ENCODE measurements at regions not wholly inside any gene's neighbourhood (a gene's known extent, or its start where the extent isn't known, plus 50 kb on each side); places are given as distances from the start of the nearest gene placed in this dataset.

- DNase-seq (ENCODE audit: low spot score in 2 of 2) (no peak), ATAC-seq (ENCODE audit: low read depth) (no peak)
- peaks cover 15% of the 10 kb centered on the region for H3K27me3 Mint-ChIP-seq
- H3K27ac Mint-ChIP-seq = no peak overlapping the region
- peaks cover 3% of the 10 kb centered on the region for H3K4me1 Mint-ChIP-seq
- H3K36me3 Mint-ChIP-seq = no peaks in the 10 kb centered on the region
- peaks cover 1% of the 10 kb centered on the region for H3K9me3 Mint-ChIP-seq
- no peak overlapping the region for H3K4me3 Mint-ChIP-seq
Measured at GRCh38 chr6:40323881-40324634, 263.1 kb downstream of the LRFN2 start.

DNA sequence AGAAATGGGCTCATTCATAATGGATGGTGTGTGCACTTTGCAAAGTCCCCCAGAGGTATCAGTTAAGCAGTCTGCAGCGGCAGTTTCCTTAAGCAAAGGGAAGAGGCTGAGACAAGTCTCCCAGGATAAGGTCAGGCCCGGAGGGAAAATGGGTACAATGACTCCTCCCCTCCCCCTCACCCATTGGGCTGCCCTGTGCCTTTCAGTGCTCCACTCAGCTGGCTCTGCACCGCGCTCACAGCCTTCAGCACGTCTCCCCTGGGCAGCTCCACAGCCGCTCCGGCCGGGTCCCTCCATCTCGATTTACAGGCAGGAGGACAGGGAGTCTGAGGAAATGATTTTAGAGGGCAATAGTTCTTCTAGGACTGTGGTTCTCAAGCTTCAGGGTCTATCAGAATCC is 264.8 kb downstream of the LRFN2 start:
- DNase-seq (ENCODE audit: low spot score in 2 of 2) (no peak), ATAC-seq (ENCODE audit: low read depth) (no peak)
- no peaks in the 10 kb centered on the region for H3K36me3 Mint-ChIP-seq
- peaks cover 9% of the 10 kb centered on the region for H3K27me3 Mint-ChIP-seq
- no peak overlapping the region for H3K27ac Mint-ChIP-seq
- H3K4me3 Mint-ChIP-seq = no peak overlapping the region
- H3K9me3 Mint-ChIP-seq = peaks cover 5% of the 10 kb centered on the region
- H3K4me1 Mint-ChIP-seq = no peaks in the 10 kb centered on the region

GRCh38 chr6:40321616-40322015 is 265.5 kb downstream of the LRFN2 start:
- Mint-ChIP-seq H3K4me1 (no peaks in the 10 kb centered on the region), H3K27ac (no peak overlapping the region), H3K36me3 (no peaks in the 10 kb centered on the region), H3K4me3 (no peak overlapping the region), H3K9me3 (peaks cover 5% of the 10 kb centered on the region), H3K27me3 (peaks cover 9% of the 10 kb centered on the region)
- DNase-seq (ENCODE audit: low spot score in 2 of 2) (no peak), ATAC-seq (ENCODE audit: low read depth) (no peak)

- DNase-seq (ENCODE audit: low spot score in 2 of 2) = no peak
- peaks cover 5% of the 10 kb centered on the region for H3K9me3 Mint-ChIP-seq
- H3K4me1 Mint-ChIP-seq = no peaks in the 10 kb centered on the region
- no peak for ATAC-seq (ENCODE audit: low read depth)
- H3K36me3 Mint-ChIP-seq = no peaks in the 10 kb centered on the region
- peaks cover 12% of the 10 kb centered on the region for H3K27me3 Mint-ChIP-seq
- no peak overlapping the region for H3K27ac Mint-ChIP-seq
- no peak overlapping the region for H3K4me3 Mint-ChIP-seq
Measured at GRCh38 chr6:40320947-40321346, 266.2 kb downstream of the LRFN2 start.

- Mint-ChIP-seq H3K27ac (no peak overlapping the region), H3K4me1 (no peaks in the 10 kb centered on the region), H3K4me3 (no peak overlapping the region), H3K36me3 (no peaks in the 10 kb centered on the region), H3K9me3 (peaks cover 5% of the 10 kb centered on the region), H3K27me3 (peaks cover 10% of the 10 kb centered on the region)
- DNase-seq (ENCODE audit: low spot score in 2 of 2) (no peak), ATAC-seq (ENCODE audit: low read depth) (no peak)
Measured at GRCh38 chr6:40320441-40320840, 266.7 kb downstream of the LRFN2 start.

GRCh38 chr6:40319124-40319523 is 268.0 kb downstream of the LRFN2 start:
- no peak for DNase-seq (ENCODE audit: low spot score in 2 of 2)
- H3K27me3 Mint-ChIP-seq = peaks cover 6% of the 10 kb centered on the region
- H3K9me3 Mint-ChIP-seq = peaks cover 5% of the 10 kb centered on the region
- ATAC-seq (ENCODE audit: low read depth) = no peak
- H3K27ac Mint-ChIP-seq = no peak overlapping the region
- no peaks in the 10 kb centered on the region for H3K36me3 Mint-ChIP-seq
- H3K4me1 Mint-ChIP-seq = no peaks in the 10 kb centered on the region
- H3K4me3 Mint-ChIP-seq = no peak overlapping the region

- H3K4me1 Mint-ChIP-seq = no peaks in the 10 kb centered on the region
- no peaks in the 10 kb centered on the region for H3K36me3 Mint-ChIP-seq
- DNase-seq (ENCODE audit: low spot score in 2 of 2) = no peak
- no peak overlapping the region for H3K27ac Mint-ChIP-seq
- peaks cover 5% of the 10 kb centered on the region for H3K27me3 Mint-ChIP-seq
- no peak for ATAC-seq (ENCODE audit: low read depth)
- H3K9me3 Mint-ChIP-seq = peaks cover 5% of the 10 kb centered on the region
- no peak overlapping the region for H3K4me3 Mint-ChIP-seq
Measured at GRCh38 chr6:40315060-40315459, 272.1 kb downstream of the LRFN2 start.

DNA sequence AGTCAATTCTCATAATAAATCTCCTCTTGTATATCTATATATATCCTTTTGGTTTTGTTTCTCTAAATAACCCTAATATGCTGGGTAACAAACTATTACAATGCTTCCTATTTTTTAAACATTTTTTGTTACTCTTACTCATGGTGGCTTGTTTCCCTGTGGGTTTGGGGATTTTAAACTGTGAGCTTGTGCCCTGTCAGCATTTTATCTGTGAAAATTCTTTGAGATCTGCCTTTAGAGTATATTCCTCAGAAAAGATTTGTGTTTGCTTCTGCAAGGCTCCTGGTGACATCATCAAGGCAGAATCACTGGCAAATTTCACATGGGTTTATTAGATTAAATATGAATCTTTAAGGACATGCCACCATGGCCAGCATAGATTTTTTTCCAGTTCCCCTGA is 273.6 kb downstream of the LRFN2 start:
- DNase-seq (ENCODE audit: low spot score in 2 of 2) = no peak
- Mint-ChIP-seq H3K27me3 (peaks cover 8% of the 10 kb centered on the region), H3K4me3 (no peak overlapping the region), H3K27ac (no peak overlapping the region), H3K4me1 (peaks cover 2% of the 10 kb centered on the region), H3K36me3 (no peaks in the 10 kb centered on the region), H3K9me3 (peaks cover under 1% of the 10 kb centered on the region)
- ATAC-seq (ENCODE audit: low read depth) = no peak

- Mint-ChIP-seq H3K27me3 (peaks cover 9% of the 10 kb centered on the region), H3K36me3 (no peaks in the 10 kb centered on the region), H3K27ac (no peak overlapping the region), H3K4me3 (no peak overlapping the region), H3K9me3 (no peaks in the 10 kb centered on the region), H3K4me1 (peaks cover 2% of the 10 kb centered on the region)
- DNase-seq (ENCODE audit: low spot score in 2 of 2) (no peak), ATAC-seq (ENCODE audit: low read depth) (no peak)
Measured at GRCh38 chr6:40312213-40313015, 274.8 kb downstream of the LRFN2 start.

DNA sequence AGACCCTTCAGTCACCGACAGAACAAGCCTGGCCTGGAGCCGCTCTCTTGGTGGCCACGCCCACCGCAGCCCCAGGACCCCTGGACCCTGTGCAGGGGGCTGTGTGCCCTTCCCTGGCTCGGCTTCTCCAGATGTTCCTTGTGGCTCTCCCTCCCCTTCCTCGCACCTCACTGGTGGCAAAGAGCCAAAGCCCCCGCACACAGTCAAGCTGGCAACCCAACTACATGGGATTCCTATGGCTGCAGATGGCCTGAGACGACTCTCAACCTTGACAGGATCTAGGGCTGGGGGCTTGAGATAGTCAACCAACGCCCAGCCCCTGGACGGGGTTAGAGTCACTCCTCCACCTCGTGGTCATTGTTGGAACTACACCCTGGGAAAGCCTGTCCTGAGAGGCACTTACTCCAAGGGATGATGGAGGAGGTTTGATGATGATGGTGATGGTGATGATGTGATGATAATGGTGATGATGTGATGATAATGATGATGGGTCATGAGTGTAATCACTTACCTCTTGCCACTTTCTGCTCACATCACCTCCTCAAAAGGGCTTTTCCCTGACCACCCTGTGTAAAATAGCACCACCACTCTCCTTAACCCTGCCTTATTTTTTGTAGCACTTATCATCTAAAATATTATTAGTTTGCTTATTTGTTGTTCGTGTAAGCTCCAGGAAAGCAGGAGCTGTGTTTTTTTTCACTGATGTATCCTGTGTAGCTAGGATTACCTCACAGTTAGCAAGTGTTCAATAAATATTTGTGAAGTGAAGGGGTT is 278.4 kb downstream of the LRFN2 start:
- peaks cover 15% of the 10 kb centered on the region for H3K27me3 Mint-ChIP-seq
- H3K27ac Mint-ChIP-seq = no peak overlapping the region
- peak; percentile 39 for ATAC-seq (ENCODE audit: low read depth)

GRCh38 chr6:40307712-40308111 is 279.5 kb downstream of the LRFN2 start:
- peaks cover 4% of the 10 kb centered on the region for H3K9me3 Mint-ChIP-seq
- peaks cover 2% of the 10 kb centered on the region for H3K4me1 Mint-ChIP-seq
- ATAC-seq (ENCODE audit: low read depth) (no peak), DNase-seq (ENCODE audit: low spot score in 2 of 2) (no peak)
- no peaks in the 10 kb centered on the region for H3K36me3 Mint-ChIP-seq
- no peak overlapping the region for H3K4me3 Mint-ChIP-seq
- peaks cover 15% of the 10 kb centered on the region for H3K27me3 Mint-ChIP-seq
- no peak overlapping the region for H3K27ac Mint-ChIP-seq

More for the DNA sequence above, 278.4 kb downstream of the LRFN2 start:
- Mint-ChIP-seq H3K4me1 (peaks cover 2% of the 10 kb centered on the region), H3K4me3 (no peak overlapping the region), H3K36me3 (no peaks in the 10 kb centered on the region), H3K9me3 (peaks cover 4% of the 10 kb centered on the region)
- peak; percentile 53 to 82 for DNase-seq (ENCODE audit: low spot score in 2 of 2)

DNA sequence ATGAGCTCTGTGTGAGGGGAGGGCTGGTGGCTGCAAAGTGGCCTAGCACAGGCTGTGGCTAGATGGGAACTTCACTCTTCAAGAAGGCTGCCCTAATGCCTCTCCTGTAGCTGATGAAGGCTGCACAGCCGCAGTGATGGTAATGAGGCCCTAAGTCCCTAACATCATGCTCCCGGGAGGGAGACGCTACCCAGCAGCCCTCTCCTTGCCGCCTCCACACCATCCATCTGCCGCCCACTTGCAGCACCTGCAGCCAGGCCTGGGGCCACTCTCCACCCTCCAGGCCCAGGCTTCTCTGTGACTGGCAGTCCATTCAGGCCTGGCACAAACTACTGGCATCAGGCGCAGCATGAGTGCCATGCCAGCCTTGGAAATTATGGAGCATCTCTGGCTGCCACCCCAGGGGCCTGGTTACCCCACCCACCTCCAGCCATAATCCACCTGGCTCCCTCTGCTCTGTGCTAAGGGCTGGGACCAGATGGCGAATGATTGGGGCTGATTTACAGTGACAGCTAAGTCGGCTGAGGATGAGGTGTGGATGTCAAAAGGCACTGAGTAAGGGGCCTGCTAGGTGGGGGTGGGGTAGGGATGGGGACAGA is 284.2 kb downstream of the LRFN2 start:
- no peak for ATAC-seq (ENCODE audit: low read depth)
- peaks cover 16% of the 10 kb centered on the region for H3K27me3 Mint-ChIP-seq

GRCh38 chr6:40299681-40300080 is 287.5 kb downstream of the LRFN2 start:
- ATAC-seq (ENCODE audit: low read depth) = no peak
- Mint-ChIP-seq H3K27ac (no peak overlapping the region), H3K9me3 (peaks cover 2% of the 10 kb centered on the region), H3K4me3 (no peak overlapping the region), H3K4me1 (no peaks in the 10 kb centered on the region), H3K27me3 (peaks cover 9% of the 10 kb centered on the region), H3K36me3 (no peaks in the 10 kb centered on the region)
- DNase-seq (ENCODE audit: low spot score in 2 of 2) = no peak

More for the DNA sequence above, 284.2 kb downstream of the LRFN2 start:
- Mint-ChIP-seq H3K9me3 (peaks cover 4% of the 10 kb centered on the region), H3K4me1 (no peaks in the 10 kb centered on the region), H3K4me3 (no peak overlapping the region), H3K27ac (no peak overlapping the region), H3K36me3 (no peaks in the 10 kb centered on the region)
- no peak for DNase-seq (ENCODE audit: low spot score in 2 of 2)

DNA sequence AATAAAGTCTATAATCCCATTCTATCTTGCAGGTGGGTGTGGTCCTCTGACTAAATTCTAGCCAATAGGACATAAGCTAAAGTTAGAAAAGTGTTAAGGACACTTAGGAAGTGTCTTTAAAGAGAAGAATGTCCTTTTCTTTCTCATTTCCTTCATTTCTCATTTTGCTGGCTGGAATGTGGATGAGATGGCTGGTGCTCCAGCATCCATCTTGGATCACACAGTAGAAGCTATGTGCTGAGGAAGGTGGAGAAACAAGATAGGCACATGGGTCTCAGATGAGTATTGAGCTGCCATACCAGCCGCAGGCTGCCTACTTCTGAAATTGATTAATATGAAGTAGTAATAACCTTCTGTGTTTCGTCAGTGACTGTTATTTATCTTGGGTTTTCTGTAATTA is 289.0 kb downstream of the LRFN2 start:
- no peak overlapping the region for H3K27ac Mint-ChIP-seq

More for the DNA sequence above, 289.0 kb downstream of the LRFN2 start:
- Mint-ChIP-seq H3K27me3 (peaks cover 9% of the 10 kb centered on the region), H3K9me3 (peaks cover 2% of the 10 kb centered on the region), H3K4me1 (no peaks in the 10 kb centered on the region), H3K36me3 (no peaks in the 10 kb centered on the region), H3K4me3 (no peak overlapping the region)
- no peak for ATAC-seq (ENCODE audit: low read depth)
- DNase-seq (ENCODE audit: low spot score in 2 of 2) = no peak
